ENCODE measurements at regions not wholly inside any gene's neighbourhood (a gene's known extent, or its start where the extent isn't known, plus 50 kb on each side); places are given as distances from the start of the nearest gene placed in this dataset.

- CTCF ChIA-PET: interaction anchor here (1.3 kb wide), 1 partner anchor 159 kb away, joined by 3 read pairs; no protein-coding TSS in a partner anchor
- H3K27me3 Mint-ChIP-seq: peaks cover 2% of the 10 kb centered on the region
- POLR2A ChIA-PET: interaction anchor here (0.6 kb wide), 1 partner anchor 105 kb away, joined by 5 read pairs; no protein-coding TSS in a partner anchor
- H3K9me3 Mint-ChIP-seq: no peaks in the 10 kb centered on the region
- TF ChIP-seq CTCF (IDR thresholded peaks at IDR 0.05): no peak
- H3K4me3 Mint-ChIP-seq: no peak overlapping the region
- DNase-seq (no peak), ATAC-seq (no peak)
- H3K36me3 Mint-ChIP-seq (ENCODE audit: low read depth): no peaks in the 10 kb centered on the region
- H3K4me1 Mint-ChIP-seq (ENCODE audit: low read depth): peaks cover 9% of the 10 kb centered on the region
- intact Hi-C loops (cut with micrococcal nuclease): no loop called here
- H3K27ac Mint-ChIP-seq: no peak overlapping the region
Measured at GRCh38 chr6:90701926-90702325, 115.1 kb upstream of the MAP3K7 start.

- ATAC-seq: peak; percentile 60
- Mint-ChIP-seq H3K4me3 (no peak overlapping the region), H3K27me3 (peaks cover 3% of the 10 kb centered on the region), H3K27ac (no peak overlapping the region), H3K36me3 (ENCODE audit: low read depth) (no peaks in the 10 kb centered on the region), H3K9me3 (no peaks in the 10 kb centered on the region), H3K4me1 (ENCODE audit: low read depth) (peaks cover 9% of the 10 kb centered on the region)
- ChIA-PET CTCF (interaction anchor here (1.3 kb wide), 1 partner anchor 159 kb away, joined by 3 read pairs; no protein-coding TSS in a partner anchor), POLR2A (interaction anchor here (0.6 kb wide), 1 partner anchor 104 kb away, joined by 5 read pairs; no protein-coding TSS in a partner anchor)
- peak; percentile 32 for DNase-seq
- intact Hi-C loops (cut with micrococcal nuclease): no loop called here
- TF ChIP-seq CTCF (IDR thresholded peaks at IDR 0.05): no peak
Measured at GRCh38 chr6:90701146-90701781, 114.4 kb upstream of the MAP3K7 start.

- ChIA-PET CTCF (interaction anchor here (0.9 kb wide), 1 partner anchor 8 kb away, joined by 3 read pairs; no protein-coding TSS in a partner anchor), POLR2A (no interaction called here)
- H3K36me3 Mint-ChIP-seq (ENCODE audit: low read depth): no peaks in the 10 kb centered on the region
- DNase-seq: no peak
- H3K9me3 Mint-ChIP-seq: no peaks in the 10 kb centered on the region
- no peaks in the 10 kb centered on the region for H3K4me1 Mint-ChIP-seq (ENCODE audit: low read depth)
- no peak for TF ChIP-seq CTCF (IDR thresholded peaks at IDR 0.05)
- peaks cover 10% of the 10 kb centered on the region for H3K27me3 Mint-ChIP-seq
- H3K4me3 Mint-ChIP-seq: no peak overlapping the region
- intact Hi-C loops (cut with micrococcal nuclease): no loop called here
- ATAC-seq: no peak
- no peak overlapping the region for H3K27ac Mint-ChIP-seq
Measured at GRCh38 chr6:90695316-90695715, 108.4 kb upstream of the MAP3K7 start.

- Mint-ChIP-seq H3K27ac (no peak overlapping the region), H3K27me3 (peaks cover 10% of the 10 kb centered on the region), H3K4me1 (ENCODE audit: low read depth) (no peaks in the 10 kb centered on the region), H3K9me3 (no peaks in the 10 kb centered on the region), H3K36me3 (ENCODE audit: low read depth) (no peaks in the 10 kb centered on the region), H3K4me3 (no peak overlapping the region)
- ChIA-PET CTCF (no interaction called here), POLR2A (no interaction called here)
- DNase-seq: no peak
- intact Hi-C loops (cut with micrococcal nuclease): no loop called here
- no peak for TF ChIP-seq CTCF (IDR thresholded peaks at IDR 0.05)
- no peak for ATAC-seq
Measured at GRCh38 chr6:90694802-90695201, 107.9 kb upstream of the MAP3K7 start.

GRCh38 chr6:90691823-90692222, 105.0 kb upstream of the MAP3K7 start:
- no peak for TF ChIP-seq CTCF (IDR thresholded peaks at IDR 0.05)
- Mint-ChIP-seq H3K4me1 (ENCODE audit: low read depth) (no peaks in the 10 kb centered on the region), H3K36me3 (ENCODE audit: low read depth) (no peaks in the 10 kb centered on the region), H3K27me3 (peaks cover 9% of the 10 kb centered on the region), H3K9me3 (no peaks in the 10 kb centered on the region), H3K27ac (no peak overlapping the region), H3K4me3 (no peak overlapping the region)
- ATAC-seq: no peak
- intact Hi-C loops (cut with micrococcal nuclease): no loop called here
- no peak for DNase-seq
- ChIA-PET POLR2A (no interaction called here), CTCF (no interaction called here)

Measured in activated CD8-positive, alpha-beta T cell treated with anti-CD3 and anti-CD28 coated beads for 36 hours (primary cell).